GM18861 (cell line): ENCODE measurements at regions not wholly inside any gene's neighbourhood (a gene's known extent, or its start where the extent isn't known, plus 50 kb on each side); places are given as distances from the start of the nearest gene placed in this dataset.

Experiments used
- ATAC-seq: cut with Tn5 transposase; IDR thresholded peaks from one replicate; pipeline ENCODE4 v1.9.1; 2021; ENCODE audit not compliant: unreplicated experiment

DNA sequence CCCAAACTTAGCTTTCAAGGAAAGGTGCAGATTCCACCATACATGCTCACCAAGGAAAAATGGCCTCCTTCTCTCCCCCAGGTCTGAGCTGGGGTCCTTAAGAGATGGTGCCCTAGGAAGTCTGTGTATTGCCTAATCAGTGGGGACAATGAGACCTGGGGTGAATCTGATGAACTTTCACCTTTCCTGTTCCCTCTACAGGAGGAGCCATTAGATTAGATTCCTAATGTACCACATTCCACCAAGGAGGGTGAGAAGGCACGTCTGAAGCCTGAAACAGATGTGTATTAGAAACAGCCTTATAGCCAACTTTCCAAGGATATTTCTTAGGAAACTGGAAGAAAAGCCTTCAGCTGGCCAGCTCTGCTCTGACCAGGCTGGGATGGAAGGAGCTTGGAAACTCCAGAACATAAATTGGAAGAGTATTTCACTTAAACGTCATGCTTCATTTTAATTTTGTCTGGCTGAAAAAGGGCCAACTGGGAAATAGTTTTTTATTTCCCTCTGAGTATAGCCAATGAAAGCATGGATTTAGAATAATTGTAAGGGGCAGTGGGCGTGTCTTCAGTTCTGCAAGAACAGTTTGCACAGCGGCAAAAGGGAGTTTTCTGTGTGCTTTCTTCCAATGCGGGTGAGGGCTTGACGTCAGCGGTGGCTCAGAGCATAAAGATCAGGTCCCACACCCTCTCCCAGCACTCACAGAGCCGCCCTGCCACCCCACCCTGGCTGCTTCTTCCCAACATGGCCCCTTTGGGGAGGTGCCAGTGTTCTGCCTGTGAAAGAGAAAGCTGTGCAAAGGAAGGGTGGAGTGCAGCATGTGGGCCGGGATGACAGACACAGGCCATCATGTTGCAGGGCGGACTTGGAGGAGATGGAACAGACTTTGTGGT, 210.9 kb downstream of the ESM1 start:
- ATAC-seq, result no peak

DNA sequence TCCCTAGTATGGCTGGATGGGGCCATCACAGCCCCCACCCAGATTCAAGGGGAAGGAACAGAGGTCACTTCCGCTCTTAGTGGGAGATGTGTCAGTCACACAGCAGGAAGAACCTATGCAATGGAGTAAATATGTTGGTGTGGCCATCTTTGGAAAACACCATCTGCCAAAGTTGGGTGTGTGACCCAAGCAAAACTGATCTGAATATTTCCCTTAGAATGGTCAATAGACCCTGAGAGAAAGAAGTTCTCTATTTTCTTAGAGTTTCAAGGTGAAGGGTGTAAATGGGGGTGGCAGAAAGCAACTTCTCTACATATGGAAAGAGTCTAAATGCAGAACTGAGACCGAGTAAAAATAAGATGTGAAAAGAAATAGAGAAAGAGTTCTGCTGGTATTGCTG, 212.7 kb downstream of the ESM1 start:
- no peak for ATAC-seq

DNA sequence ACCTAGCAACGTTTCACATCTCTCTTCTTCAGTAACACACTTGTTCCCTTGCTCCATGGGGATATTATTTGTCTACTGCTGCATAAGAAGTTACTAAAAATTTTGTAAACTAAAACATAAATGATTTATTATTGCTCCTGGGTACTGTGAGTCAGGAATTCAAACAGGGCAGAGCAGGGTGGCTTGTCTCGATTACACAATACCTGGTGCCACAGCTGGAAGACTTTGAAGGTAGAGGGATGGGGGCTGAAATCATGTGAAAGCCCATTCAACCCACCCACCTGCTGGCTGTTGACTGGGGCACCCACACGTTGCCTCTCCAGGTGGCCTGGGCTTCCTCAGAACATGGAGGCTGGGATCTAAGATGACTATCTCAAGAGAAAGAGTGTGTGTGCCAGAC, 213.2 kb downstream of the ESM1 start:
- no peak for ATAC-seq

DNA sequence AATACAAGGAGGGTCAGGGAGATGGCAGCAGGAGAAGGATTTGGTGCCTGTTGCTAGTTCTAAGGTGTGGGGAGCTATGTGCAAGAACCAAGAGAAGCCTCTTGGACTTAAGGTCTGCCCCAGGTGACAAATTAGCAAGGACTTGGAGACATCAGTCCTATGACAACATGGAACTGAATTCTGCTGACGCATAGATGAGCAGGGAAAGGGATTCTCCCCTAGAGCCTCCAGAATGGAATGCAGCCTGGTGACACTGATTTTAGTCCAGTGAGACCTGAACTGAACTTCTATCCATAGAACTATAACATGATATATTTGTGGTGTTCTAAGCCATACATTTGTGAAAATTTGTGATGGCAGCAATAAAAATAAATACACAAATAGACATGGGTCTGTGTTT, 215.6 kb downstream of the ESM1 start:
- ATAC-seq, result no peak

DNA sequence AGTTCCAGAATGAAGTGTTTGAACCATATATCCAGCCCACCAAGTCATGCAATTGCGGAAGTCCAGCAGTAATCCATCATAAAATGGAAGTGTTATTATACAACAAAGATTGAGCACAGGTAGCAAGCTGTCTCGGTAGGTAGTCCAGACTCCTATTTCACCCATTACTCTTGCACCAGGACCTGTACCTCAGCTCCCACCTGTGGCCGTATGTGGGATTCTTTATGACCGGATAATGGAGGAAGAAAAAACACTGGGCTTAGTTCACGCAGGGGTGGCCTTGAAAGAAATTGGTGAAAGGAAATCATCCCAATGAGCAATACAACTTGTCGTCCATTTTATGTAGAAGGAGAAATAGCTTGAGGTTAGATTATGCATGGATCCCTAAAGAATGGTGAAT, 216.3 kb downstream of the ESM1 start:
- ATAC-seq, result no peak

DNA sequence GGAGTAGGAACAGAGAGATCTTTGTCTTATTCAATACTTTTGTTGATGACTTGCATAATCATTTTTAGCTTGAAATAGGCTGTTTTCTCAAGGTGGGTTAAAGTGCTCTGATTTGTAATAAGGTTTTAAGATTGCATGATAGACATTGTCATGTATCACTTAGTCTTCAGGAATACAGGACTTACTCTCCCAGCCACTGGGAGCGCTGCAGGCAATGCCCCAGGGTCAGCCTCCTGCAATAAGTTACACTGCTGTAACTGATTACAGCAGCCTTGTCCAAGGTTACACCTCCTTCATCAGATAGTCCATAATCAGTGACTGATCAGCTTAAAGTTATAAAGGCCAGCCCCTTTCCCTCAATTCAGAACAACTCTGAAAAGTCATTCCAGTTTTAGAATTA, 218.6 kb downstream of the ESM1 start:
- ATAC-seq, result no peak

DNA sequence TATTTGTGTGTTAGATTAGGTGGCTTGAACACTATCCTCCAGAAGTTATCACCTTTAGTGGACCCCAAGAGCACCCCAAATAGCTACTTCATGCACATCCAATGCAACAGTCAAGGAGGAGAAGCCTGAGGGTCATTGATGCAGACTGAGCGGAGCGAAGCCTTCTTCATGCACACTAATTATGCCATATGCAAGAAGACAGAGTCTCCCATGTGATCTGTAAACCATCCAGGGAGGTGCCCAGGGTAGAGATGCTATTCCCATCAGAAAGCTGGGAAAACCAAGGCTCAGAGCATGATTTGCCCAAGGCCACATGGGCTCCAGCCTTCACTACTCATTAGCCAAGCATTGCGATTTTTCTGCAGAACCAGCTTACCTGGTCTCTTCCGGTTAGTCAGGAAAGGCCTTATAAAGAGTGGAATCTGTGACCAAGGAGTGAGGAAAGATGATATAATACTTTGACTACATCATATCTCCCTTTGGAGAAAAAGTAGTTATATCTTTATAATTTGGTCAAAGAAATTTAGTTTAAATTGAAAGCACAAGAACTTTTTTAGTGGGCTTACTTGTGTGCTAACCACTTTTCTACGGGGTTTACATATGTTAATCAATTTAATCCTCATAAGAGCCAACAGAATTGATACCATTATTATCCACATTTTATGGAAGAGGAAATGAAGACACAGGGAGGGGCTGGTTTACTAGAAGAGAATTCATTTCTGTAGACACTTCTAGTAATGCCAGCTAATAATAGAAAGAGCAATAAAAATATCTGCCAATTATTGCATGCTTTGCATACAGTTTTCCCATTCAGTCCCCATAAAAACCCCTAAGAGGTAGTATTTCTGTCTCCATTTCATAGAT, 220.0 kb downstream of the ESM1 start:
- no peak for ATAC-seq

DNA sequence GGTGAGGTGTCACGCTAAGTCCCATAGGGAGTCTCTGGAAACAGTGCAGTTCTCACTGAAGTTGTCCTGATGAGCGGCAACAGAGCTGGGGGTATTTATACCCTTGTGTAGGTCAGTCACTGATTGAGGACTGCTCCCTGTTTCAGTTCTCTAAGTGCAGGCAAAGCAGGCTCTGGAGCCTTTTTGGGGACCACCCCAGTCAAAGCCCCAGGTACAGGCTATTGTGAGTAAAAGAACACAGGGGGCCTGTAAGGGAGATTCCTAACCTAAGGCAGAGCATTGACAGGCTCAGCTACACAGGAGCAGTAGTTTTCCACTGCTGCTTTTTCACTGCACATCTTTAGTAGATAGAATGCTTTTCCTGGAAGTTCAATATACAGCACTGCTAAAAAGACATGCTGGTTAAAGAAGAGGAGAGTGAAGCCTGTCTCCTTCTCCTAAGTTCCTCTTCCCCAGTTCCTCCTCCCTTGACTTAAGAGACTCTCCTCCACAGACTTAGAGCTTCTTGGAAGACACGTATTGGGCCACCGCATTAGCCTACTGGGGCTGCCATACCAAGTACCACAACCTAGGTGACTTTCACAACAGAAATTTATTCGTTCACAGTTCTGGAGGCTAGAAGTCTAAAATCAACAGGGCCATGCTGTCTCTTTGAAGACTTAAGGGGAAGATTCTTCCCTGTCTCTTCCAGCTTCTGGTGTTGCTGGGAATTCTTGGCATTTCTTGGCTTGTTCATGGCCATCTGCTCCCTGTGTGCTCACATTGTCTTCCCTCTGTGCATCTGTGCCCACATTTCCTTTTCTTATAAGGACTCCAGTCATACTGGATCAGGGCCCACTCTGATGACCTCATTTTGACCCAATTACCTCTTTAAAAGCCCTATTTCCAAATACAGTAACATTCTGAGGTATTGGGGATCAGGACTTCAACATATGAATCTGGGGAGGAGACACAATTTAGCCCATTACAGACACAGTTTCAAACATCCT, 221.0 kb downstream of the ESM1 start:
- ATAC-seq, result no peak

DNA sequence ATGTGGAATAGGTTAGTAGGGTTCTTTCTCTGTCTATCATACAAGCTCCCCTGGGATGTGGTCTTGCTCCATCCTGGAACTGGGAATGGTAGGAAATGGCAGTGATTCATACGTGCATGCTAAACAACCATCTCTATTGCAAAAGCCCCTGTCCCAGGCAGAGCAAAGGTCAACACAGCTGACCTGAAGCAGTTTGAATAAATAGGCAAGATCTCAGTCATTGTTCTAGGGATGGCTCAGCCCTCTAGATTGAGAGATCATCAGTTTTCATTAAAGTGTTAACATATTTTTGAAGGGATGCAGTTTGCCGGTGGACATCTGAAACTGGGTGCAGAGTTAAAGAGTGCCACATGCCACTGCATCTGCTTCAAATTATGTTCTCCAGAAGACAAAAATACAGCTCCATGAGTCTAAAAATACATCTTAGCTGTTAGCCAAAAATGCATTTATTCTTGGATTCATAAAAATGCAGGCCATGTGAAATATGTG, 224.1 kb downstream of the ESM1 start:
- ATAC-seq, result no peak

DNA sequence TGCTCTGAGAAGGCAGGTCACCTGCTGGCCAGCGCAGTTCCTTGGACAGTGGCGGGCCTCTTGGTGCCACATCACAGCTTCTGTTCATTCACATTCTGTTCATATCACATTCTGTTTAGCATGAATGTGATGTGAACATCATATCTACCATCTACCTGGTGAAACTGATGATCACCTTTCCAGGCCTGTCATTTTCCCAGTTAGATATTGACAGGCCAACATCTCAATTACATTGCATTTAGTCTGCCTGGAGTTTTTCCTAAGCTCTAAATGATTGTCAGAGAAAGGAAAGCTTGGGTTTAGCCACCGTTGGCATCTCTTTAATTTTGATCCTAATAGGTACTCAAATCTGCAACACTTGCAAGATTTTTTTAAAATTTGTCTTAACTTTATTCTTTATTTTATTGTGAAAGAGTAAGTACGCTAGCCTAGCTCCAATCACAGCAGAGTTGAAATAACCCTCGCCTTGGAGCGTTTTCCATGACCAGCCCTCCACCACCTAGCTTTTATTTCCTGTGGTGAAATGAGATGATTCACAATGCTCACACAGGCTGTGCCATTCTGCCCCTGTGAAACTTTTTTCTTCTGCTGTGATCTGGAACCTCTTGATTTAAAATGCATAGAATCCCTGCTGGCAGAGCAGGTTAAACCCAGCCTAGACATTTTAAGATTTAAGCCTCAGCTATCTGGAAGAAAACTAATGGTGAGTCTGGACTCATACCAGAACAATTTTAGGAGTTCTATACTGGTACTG, 225.0 kb downstream of the ESM1 start:
- ATAC-seq, result no peak

DNA sequence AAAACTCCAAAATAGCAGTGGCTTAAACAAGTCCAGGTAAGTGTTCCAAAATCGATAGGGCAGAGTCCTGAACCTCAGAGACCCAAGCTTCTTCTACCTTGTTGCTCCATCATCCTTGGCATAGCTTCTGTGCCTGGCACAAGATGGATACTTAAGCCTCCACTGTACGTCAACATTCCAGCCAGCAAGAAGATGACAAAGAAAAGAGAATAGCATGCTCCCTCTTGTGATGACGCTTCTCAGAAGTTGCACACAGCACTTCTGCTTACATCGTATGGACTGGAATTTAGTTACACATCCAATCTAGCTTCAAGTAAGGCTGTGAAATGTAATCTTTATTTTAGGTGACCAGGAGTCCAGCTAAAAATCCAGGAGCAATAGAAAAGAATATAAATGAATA, 227.4 kb downstream of the ESM1 start:
- no peak for ATAC-seq

DNA sequence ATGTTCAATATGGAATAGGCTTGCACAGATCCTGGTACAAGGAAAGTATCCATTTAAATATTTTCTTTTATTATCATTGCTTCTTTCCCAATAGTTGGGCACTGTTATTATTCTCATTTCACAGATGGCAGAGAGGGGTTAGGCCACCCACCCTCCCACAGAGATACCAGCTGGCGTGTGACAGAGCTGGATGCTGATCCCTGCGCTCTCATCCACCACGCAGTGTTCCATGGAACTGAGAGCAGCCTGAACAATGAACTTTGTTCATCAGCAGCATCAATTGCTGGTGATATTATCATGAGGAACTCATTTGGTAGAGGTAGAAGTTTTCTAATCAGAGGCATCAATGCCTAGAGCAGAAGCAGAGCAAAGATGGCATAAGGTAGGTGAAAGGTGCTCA, 227.9 kb downstream of the ESM1 start:
- ATAC-seq, result no peak

DNA sequence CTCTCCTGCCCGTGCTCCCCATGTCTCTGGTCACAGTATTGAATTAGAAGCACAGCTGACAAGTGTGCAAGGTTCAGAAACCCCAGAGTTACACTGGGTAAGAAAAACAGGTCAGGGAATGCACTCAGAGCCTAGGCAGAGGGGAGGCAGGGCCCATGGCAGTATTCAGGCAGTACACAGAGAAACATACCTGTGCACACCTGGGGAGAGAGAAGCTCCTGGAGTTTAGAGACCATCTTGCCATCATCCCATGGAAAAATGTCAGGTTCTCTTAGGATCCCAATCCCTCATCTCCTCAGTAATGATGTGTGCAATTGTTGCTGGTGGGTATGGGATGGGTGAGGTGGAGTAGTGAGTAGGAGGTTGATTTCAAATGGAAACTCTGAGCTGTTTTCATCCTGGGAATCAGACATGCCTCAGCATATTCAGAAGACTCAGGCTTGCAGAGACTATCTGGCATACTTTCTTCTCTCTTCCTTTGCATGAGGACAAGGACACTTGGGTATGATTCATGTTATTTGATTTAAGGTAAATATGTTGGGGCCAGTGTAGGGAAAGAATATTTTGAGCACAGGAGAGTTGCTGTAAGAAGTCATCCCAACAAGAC, 228.5 kb downstream of the ESM1 start:
- no peak for ATAC-seq

DNA sequence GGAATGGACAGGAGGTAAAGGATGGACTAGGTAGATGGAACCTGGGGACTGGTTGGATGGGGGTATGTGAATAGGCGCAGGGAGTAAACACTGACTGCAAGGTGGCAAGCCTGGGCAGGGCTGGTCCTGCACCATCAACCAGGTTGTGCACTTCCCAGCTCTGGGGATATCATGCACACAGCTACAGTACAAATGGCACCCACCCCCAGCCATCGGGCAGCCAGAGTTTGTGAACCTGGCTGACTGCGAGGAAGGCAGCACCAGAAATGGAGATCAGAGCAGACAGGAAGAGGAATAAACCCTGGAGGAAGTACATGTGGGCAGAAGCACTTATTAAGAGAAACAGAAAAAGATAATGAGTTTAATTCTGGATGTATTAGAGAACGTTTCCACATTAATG, 229.1 kb downstream of the ESM1 start:
- ATAC-seq, result no peak

DNA sequence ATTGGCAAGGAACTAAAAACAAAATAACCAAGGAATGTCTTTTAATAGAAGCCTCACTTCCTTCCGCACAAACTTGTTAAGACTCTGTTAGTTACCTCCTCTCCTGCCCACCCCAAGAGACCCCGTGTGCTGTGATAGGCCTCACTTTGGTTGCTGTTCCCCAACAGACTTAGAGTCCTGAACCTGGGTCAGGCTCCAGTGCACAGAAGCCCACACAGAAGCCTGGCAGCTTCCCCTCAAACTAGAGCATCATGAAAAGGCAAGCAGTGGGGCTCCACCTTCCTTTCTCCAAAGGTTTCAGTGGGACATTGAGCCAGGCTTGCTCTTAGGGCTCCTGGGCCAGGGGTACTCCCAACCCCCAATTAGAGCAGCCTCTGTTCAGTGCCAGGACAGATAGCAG, 230.5 kb downstream of the ESM1 start:
- no peak for ATAC-seq

DNA sequence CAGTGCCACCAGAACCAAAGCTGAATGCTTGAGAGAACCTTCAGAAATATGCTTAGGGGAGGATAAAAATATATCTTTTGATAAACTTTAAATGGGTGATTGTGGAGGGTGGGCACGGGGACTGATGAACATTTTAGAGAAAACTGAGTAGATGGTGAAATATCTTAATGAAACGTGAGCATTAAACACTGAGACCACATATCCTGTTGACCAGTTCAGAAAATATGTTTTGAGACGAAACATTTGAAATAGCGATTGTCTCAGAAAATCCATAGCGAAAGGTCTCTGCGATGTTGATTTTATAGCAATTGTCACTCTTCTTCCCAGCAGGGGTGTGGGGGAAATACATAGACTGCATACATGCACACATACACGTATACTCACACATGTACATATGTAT, 231.0 kb downstream of the ESM1 start:
- no peak for ATAC-seq

DNA sequence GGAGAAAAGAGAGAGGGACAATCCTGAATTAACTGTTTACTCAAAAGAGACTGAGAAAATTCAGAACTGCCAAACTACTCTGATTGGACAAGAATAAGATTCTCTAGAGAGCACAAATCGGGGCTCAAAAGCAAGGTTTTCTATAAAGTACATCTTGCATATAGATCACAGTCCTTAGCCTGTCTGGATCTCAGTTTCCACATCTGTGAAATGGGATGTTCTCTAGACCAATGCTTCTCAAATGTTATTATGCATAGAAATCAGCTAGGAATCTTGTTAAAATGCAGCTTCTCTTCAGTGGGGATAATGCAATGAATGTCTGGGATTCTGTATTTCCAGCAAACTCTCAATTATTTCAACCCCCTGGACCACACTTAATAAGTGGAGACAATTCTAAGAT, 231.6 kb downstream of the ESM1 start:
- no peak for ATAC-seq

DNA sequence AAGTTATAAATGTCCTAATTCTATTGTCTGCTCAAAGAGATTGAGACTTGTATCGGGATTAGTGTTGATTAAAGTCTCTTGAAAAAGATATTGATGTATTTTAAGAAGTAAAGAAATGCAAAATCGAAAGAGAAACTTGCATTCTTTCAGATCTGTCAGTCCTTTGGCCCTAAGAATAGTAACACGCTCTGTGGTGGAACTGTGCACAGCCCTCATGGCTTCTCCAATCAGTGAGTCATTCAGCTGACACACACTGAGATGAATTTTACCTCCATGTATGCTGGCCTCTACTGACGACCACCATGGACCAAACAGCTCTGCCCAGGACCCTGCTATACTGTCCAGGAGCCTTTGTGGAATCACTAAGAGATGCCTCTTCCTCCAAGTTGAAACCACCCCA, 232.4 kb downstream of the ESM1 start:
- ATAC-seq, result no peak

DNA sequence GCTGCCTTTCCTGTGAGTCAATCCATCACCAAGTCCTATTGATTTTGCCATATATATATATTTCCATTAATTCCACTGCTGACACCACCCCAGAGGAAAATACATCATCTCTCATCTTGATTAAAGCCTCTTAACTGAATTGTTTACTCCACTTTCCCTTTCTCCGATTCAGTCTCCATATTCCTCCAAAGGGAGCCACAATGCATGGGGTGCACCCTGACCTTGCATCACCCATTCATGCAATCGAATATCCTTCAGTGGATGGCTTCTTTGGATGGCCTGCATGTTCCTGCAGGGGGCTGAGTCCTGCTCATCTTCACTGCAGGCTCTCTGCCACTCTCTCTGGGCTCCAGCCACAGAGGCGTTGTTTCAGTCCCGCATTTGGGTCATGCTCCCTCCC, 231.0 kb downstream of the SNX18 start:
- ATAC-seq, result no peak
